Stimulated activated naive CD4-positive, alpha-beta T cell treated with Interleukin-2 at 50 U/mL for 16 hours (primary cell): ENCODE measurements at regions not wholly inside any gene's neighbourhood (a gene's known extent, or its start where the extent isn't known, plus 50 kb on each side); places are given as distances from the start of the nearest gene placed in this dataset.
"Not testable (repeated sequence)": the region's sequence is repeated elsewhere in the genome, so short reads cannot be mapped to it uniquely, and the experiment has no call there.

ENCODE experiments used
- DNase-seq: peaks from one replicate; lab custom pipeline; 2025; lab: John Stamatoyannopoulos, UW

DNA sequence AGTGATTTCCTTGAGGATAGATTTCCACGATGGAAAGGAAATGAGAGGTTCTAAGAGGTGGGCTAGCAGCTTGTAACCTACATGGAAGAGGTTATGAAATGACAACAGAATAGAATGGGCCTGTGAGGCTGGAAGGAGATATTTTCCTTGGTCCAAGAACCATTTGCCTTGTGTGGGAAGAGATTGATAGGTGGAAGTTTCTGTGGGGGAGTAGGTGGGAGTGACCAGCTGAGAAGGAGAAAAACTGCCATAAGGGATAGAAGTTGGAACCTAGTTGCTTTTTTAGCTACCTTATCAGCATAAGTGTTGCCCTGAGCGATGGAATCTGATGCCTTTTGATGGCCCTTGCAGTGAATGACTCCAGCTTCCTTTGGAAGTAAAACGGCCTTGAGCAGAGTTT lies 60.4 kb upstream of the NAA35 start:
- DNase-seq, result not testable (repeated sequence)

- no peak for DNase-seq
These were observed 56.7 kb upstream of the NAA35 start for GRCh38 chr9:85884256-85884655.

DNA sequence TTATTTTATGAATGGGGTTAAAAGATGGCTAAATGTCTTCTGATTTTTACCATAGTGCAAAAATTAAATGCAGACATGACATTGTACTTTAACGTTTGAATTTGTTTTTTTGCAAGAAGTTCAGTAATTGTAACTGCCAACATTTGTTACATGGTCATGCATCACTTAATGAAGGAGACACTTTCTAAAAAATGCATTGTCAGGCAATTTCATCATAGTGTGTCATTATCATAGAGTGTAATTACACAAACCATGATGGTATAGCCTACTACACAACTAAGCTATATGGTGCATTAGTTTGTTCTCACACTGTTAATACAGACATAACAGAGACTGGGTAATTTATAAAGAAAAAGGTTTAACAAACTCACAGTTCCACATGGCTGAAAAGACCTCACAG lies 50.0 kb upstream of the NAA35 start:
- no peak for DNase-seq
